ENCODE measurements at regions not wholly inside any gene's neighbourhood (a gene's known extent, or its start where the extent isn't known, plus 50 kb on each side); places are given as distances from the start of the nearest gene placed in this dataset.

DNA sequence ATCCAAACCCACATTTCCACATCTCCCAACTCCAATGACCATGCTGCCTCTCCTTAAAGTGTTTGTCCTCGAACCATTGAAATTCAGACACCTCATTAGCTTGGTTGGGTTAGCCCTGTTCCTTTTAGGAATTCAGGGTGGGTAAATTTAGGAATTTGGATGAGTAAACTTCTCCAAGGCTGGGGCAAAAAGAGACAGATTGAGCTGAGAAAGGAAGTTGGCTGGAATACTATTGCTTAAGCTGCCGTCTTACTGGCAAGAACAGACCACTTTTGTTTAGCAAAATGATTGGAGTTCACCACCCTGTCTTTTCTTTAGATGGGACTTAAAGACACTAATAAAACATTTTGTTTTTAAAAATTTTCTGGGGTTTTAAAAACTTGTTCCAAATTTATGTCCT, 143.6 kb upstream of the GDNF start:
- TF ChIP-seq, protein P1, sequence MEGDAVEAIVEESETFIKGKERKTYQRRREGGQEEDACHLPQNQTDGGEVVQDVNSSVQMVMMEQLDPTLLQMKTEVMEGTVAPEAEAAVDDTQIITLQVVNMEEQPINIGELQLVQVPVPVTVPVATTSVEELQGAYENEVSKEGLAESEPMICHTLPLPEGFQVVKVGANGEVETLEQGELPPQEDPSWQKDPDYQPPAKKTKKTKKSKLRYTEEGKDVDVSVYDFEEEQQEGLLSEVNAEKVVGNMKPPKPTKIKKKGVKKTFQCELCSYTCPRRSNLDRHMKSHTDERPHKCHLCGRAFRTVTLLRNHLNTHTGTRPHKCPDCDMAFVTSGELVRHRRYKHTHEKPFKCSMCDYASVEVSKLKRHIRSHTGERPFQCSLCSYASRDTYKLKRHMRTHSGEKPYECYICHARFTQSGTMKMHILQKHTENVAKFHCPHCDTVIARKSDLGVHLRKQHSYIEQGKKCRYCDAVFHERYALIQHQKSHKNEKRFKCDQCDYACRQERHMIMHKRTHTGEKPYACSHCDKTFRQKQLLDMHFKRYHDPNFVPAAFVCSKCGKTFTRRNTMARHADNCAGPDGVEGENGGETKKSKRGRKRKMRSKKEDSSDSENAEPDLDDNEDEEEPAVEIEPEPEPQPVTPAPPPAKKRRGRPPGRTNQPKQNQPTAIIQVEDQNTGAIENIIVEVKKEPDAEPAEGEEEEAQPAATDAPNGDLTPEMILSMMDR (IDR thresholded peaks at IDR 0.05), result no peak
- no peak for TF ChIP-seq POLR2A (IDR thresholded peaks at IDR 0.05)

Measured in adrenal gland (tissue), 5 donors.